ENCODE measurements at regions not wholly inside any gene's neighbourhood (a gene's known extent, or its start where the extent isn't known, plus 50 kb on each side); places are given as distances from the start of the nearest gene placed in this dataset.

DNA sequence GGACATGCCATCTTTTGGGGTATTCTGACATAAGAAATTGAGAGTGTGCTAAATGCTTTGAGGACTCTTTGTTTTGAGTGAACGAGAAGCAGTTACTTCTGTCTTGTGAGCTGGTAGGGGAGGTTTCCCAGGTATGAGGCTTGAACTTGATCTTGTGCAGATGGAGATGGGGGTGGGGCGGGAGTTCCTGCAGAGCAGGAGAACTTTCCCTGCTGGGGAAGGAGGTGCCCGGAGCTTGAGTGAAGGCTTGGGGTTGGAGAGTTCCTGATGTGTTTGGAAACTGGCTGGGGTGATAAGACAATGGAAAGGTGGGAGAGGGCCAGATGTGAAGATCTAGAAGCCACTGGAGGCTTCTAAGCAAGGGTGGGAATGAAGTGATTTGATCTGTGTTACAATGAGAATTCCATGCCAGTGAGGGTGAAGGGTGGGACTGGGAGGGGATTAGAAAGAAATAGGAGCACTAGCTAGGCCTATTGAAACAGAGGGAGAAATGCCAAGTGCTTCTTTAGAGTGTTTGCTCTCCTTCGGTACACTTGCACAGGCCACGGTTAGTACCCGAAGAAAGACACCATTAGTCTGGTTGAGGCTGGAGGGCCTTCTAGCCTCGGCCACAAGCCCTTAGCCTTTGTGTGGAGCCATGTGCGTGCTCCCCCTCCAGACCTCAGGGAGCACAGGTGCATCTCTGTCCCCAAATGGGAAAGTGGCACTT, 103.5 kb upstream of the STOX2 start:
- no peaks in the 10 kb centered on the region for H4K20me1 ChIP-seq (ENCODE audit: control insufficient read depth, extremely low read depth, insufficient read depth, low read length)
- H3K4me1 ChIP-seq (ENCODE audit: control insufficient read depth, extremely low read depth, insufficient read depth, low read length): no peaks in the 10 kb centered on the region
- H3K4me2 ChIP-seq (ENCODE audit: control insufficient read depth, extremely low read depth, insufficient read depth, low read depth, low read length): no peak overlapping the region
- no peak for DNase-seq (ENCODE audit: low read depth, low spot score)
- no peak overlapping the region for H3K4me3 ChIP-seq (ENCODE audit: control insufficient read depth in 2 of 3, extremely low read depth in 1 of 3, insufficient read depth in 2 of 3, low read depth in 1 of 3, low read length in 3 of 3)
- peaks cover 10% of the 10 kb centered on the region for H3K27me3 ChIP-seq (ENCODE audit: control insufficient read depth, extremely low read depth, insufficient read depth, low read length)
- H3K9ac ChIP-seq (ENCODE audit: control insufficient read depth, extremely low read depth, insufficient read depth, low read length): no peak overlapping the region
- H2AFZ ChIP-seq (ENCODE audit: control insufficient read depth, low read length): no peak overlapping the region
- no peak overlapping the region for H3K27ac ChIP-seq (ENCODE audit: control insufficient read depth, insufficient read depth, low read length)
- FAIRE-seq: no peak
- TF ChIP-seq EZH2 (IDR thresholded peaks at IDR 0.05; ENCODE audit: low read length) (no peak), CTCF (optimal IDR thresholded peaks at IDR 0.05 in 1 of 3, IDR thresholded peaks at IDR 0.05 in 1 of 3, conservative IDR thresholded peaks at IDR 0.05 in 1 of 3; ENCODE audit: extremely low read depth in 1 of 3, insufficient read depth in 2 of 3, low read length in 3 of 3) (no peak)
- no peaks in the 10 kb centered on the region for H3K36me3 ChIP-seq (ENCODE audit: control insufficient read depth in 2 of 2, extremely low read depth in 1 of 2, insufficient read depth in 2 of 2, low read length in 2 of 2)
- no peaks in the 10 kb centered on the region for H3K9me3 ChIP-seq (ENCODE audit: control insufficient read depth, low read depth, low read length)
- dilution Hi-C loops (cut with MboI; ENCODE audit: extremely low pct_ligation_motif_present, low sequenced_read_pairs): no loop called here
- no peaks in the 10 kb centered on the region for H3K9me1 ChIP-seq (ENCODE audit: control insufficient read depth, extremely low read depth, insufficient read depth, low read length)
- no peaks in the 10 kb centered on the region for H3K79me2 ChIP-seq (ENCODE audit: control insufficient read depth, insufficient read depth, low read length)

DNA sequence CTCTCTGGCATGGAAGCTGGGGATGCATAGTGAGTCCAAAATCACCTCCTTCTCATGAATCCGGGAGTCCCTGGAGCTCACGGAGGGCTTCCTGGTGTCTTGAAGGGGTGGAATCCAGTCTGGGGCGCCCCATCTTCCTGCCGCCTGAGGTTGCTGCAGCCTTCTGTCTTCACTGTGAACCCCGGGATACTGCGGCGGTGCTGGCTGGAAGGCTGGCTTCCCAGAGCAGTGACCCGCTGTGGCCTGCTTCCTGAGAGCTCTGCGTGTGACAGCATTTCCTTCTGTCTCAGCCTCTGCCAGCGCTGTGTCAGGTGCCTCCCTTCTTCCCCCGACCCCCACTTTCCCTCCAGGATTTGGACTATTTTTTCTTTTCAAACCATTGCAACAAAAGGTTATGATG, 98.8 kb upstream of the STOX2 start:
- Histone ChIP-seq H3K9ac (ENCODE audit: control insufficient read depth, extremely low read depth, insufficient read depth, low read length) (no peak overlapping the region), H3K4me1 (ENCODE audit: control insufficient read depth, extremely low read depth, insufficient read depth, low read length) (no peaks in the 10 kb centered on the region), H4K20me1 (ENCODE audit: control insufficient read depth, extremely low read depth, insufficient read depth, low read length) (no peaks in the 10 kb centered on the region), H2AFZ (ENCODE audit: control insufficient read depth, low read length) (no peak overlapping the region), H3K4me3 (ENCODE audit: control insufficient read depth in 2 of 3, extremely low read depth in 1 of 3, insufficient read depth in 2 of 3, low read depth in 1 of 3, low read length in 3 of 3) (no peak overlapping the region), H3K9me3 (ENCODE audit: control insufficient read depth, low read depth, low read length) (no peaks in the 10 kb centered on the region), H3K4me2 (ENCODE audit: control insufficient read depth, extremely low read depth, insufficient read depth, low read depth, low read length) (no peak overlapping the region), H3K27me3 (ENCODE audit: control insufficient read depth, extremely low read depth, insufficient read depth, low read length) (peaks cover 3% of the 10 kb centered on the region), H3K36me3 (ENCODE audit: control insufficient read depth in 2 of 2, extremely low read depth in 1 of 2, insufficient read depth in 2 of 2, low read length in 2 of 2) (no peaks in the 10 kb centered on the region), H3K27ac (ENCODE audit: control insufficient read depth, insufficient read depth, low read length) (no peak overlapping the region), H3K79me2 (ENCODE audit: control insufficient read depth, insufficient read depth, low read length) (no peaks in the 10 kb centered on the region), H3K9me1 (ENCODE audit: control insufficient read depth, extremely low read depth, insufficient read depth, low read length) (no peaks in the 10 kb centered on the region)
- dilution Hi-C loops (cut with MboI; ENCODE audit: extremely low pct_ligation_motif_present, low sequenced_read_pairs): no loop called here
- no peak for DNase-seq (ENCODE audit: low read depth, low spot score)
- no peak for TF ChIP-seq EZH2 (IDR thresholded peaks at IDR 0.05; ENCODE audit: low read length)
- no peak for TF ChIP-seq CTCF (optimal IDR thresholded peaks at IDR 0.05 in 1 of 3, IDR thresholded peaks at IDR 0.05 in 1 of 3, conservative IDR thresholded peaks at IDR 0.05 in 1 of 3; ENCODE audit: extremely low read depth in 1 of 3, insufficient read depth in 2 of 3, low read length in 3 of 3)
- no peak for FAIRE-seq

All from keratinocyte (primary cell).